ENCODE measurements at regions not wholly inside any gene's neighbourhood (a gene's known extent, or its start where the extent isn't known, plus 50 kb on each side); places are given as distances from the start of the nearest gene placed in this dataset.

DNA sequence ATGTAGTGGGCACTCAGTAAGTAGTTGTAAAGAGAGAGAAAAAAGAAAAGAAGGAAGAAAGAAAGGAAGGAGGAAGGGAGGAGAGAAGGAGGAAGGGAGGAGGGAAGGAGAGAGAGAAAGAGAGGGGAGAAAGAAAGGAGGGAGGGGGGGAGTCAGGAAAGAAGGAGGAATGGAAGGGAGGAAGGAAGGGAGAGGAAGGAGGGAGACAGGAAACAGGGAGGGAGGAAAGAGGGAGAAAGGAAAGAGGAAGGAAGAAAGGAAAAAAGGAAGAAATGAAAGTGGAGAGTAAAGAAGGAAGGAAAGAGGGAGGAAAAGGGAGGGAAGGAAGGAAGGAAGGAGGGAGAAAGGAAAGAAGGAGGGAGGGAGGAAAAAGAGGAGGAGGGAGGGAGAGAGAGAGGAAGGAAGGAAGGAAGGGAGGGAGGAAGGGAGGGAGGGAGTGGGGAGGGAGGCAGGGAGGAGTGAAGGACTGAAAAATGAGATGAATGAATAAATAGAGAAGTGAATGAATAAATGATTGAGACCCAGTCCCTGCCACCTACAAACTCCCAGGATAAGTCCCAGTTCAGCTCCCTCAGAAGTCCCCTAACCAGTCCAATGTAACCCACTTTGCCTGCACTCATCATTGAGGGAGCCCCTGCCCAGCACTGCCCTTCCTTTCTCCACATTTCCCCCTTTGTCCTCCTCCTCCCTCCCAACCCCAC is 739.0 kb upstream of the TBX3 start:
- TF ChIP-seq, protein P1, sequence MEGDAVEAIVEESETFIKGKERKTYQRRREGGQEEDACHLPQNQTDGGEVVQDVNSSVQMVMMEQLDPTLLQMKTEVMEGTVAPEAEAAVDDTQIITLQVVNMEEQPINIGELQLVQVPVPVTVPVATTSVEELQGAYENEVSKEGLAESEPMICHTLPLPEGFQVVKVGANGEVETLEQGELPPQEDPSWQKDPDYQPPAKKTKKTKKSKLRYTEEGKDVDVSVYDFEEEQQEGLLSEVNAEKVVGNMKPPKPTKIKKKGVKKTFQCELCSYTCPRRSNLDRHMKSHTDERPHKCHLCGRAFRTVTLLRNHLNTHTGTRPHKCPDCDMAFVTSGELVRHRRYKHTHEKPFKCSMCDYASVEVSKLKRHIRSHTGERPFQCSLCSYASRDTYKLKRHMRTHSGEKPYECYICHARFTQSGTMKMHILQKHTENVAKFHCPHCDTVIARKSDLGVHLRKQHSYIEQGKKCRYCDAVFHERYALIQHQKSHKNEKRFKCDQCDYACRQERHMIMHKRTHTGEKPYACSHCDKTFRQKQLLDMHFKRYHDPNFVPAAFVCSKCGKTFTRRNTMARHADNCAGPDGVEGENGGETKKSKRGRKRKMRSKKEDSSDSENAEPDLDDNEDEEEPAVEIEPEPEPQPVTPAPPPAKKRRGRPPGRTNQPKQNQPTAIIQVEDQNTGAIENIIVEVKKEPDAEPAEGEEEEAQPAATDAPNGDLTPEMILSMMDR (IDR thresholded peaks at IDR 0.05; ENCODE audit: borderline replicate concordance, insufficient read depth, low read depth, low read length), result no peak
- no peak overlapping the region for H3K4me3 ChIP-seq (ENCODE audit: low read depth, low read length)

DNA sequence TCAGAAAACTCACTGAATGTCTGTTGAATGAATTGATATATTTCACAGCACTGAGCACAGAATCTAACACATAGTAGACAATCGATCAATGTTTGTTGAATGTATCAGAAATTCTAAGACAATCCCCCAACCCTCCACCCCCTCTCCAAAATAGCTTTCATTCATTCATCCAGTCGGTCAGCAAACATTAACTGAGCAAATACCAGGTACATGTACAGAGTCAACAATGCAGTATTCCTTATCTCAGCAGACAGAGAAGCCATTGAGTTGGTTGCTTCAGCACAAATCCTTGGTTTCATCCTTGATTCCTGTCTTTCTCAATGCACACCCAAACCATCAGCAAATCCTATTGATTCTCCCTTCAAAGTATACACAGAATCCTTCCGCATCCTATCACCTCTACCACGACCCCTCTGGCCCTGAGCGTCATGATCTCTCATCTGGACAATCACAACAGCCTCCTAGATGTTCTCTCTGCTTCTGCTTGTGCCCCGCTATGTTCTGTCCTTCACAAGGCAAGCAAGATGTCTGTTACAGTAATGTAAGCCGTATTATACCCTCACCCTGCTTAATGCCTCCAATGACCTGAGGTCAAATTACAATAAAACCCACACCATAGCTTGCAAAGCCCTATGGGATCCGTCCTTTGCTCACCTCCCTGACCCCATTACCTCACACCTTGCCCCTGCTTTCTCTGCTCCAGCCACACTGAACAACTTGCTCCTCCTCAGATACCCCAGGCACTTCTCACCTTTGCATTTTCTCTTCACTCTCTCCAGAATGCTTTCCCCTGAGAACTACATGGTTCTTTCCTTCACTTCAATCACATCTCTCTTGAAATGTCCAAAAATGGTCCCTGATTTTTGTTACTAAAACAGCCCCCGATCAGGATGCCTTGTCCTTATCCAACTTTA is 738.1 kb upstream of the TBX3 start:
- H3K4me3 ChIP-seq (ENCODE audit: low read depth, low read length), result no peak overlapping the region
- TF ChIP-seq, protein P1 (IDR thresholded peaks at IDR 0.05; ENCODE audit: borderline replicate concordance, insufficient read depth, low read depth, low read length), result no peak

DNA sequence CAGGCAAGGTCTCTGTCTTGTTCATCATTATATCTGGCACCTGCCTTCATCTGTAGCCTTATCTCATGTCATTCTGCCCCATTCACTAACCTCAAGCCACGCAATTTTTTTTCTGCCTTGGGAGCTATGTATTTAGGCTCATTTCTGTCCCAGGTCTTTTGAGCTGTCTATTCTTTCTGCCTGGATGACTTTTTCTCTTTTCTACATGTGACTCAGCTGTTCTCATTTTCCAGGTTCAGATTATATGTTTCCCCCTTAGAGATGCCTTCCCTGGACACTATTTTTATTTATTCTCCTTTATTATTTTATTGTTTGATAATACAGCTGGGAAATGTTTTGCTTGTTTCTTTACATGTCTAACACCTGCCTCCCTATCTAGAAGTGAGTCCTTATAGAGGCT is 737.4 kb upstream of the TBX3 start:
- H3K4me3 ChIP-seq (ENCODE audit: low read depth, low read length), result no peak overlapping the region
- TF ChIP-seq, protein P1 (IDR thresholded peaks at IDR 0.05; ENCODE audit: borderline replicate concordance, insufficient read depth, low read depth, low read length), result no peak

DNA sequence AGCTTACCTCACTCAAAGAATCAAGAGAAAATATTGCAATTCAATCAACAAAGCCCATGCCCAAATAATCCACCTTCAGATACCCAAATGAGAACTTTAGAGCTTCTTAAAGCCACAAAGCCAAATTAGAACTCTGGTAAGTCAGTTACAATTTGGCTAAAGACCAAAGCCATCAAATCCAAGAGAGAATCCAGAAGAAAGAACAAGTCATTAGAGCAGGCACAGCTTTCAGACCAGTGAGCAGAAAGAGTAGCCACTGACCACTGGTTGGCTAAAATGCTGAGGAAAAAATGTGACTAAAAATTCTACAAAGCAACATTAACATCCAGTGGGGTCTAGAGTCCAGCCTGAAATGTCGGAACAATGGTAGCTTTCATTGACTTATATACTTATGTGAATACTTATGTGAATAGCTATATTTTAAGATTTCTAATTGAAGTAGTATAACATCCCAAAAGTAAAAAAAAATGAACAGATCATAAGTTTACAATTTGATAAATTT is 735.2 kb upstream of the TBX3 start:
- TF ChIP-seq, protein P1 (IDR thresholded peaks at IDR 0.05; ENCODE audit: borderline replicate concordance, insufficient read depth, low read depth, low read length), result no peak
- no peak overlapping the region for H3K4me3 ChIP-seq (ENCODE audit: low read depth, low read length)

DNA sequence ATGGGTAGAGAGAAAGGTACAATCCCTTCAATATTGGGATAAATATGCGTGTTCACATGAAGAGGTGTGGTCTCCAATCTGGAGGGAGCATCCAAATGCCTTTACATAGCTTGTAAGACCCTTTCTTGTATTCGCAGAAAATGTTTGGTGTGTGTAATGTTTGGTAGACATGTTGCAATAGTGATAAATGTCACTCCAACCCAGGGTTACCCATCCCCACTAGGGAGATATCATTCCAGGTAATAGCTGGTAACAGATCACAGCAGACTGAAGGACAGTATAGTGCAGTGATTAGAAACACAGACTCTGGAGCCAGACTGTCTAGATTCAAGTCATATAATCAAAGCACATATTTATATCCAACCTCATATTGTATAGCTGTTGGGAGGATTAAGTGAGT is 733.6 kb upstream of the TBX3 start:
- H3K4me3 ChIP-seq (ENCODE audit: low read depth, low read length), result no peak overlapping the region
- TF ChIP-seq, protein P1 (IDR thresholded peaks at IDR 0.05; ENCODE audit: borderline replicate concordance, insufficient read depth, low read depth, low read length), result no peak

DNA sequence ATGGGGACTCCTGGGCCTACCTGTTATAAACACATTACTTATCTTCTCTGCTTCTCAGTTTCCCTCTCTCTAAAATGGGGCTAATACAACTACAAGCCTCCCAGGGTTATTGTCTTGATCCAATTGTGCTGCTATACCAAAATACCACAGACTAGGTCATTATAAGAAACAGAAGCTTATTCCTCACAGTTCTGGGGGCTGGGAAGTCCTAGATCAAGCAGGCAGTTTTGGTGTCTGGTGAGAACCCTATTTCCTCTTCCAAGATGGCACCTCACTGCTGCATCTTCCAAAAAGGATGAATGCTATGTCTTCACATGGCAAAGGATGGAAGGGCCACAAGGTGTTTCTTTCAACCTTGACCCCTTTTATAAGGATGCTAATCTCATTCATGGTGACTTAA is 732.9 kb upstream of the TBX3 start:
- H3K4me3 ChIP-seq (ENCODE audit: low read depth, low read length), result no peak overlapping the region
- TF ChIP-seq, protein P1 (IDR thresholded peaks at IDR 0.05; ENCODE audit: borderline replicate concordance, insufficient read depth, low read depth, low read length), result no peak

Measured in GM12875 (cell line).